Renal pelvis (tissue), 1 donor: ENCODE measurements at regions not wholly inside any gene's neighbourhood (a gene's known extent, or its start where the extent isn't known, plus 50 kb on each side); places are given as distances from the start of the nearest gene placed in this dataset.
A peak's percentile ranks its signal among the peaks of the same experiment; 100 is the strongest.

Experiments
- DNase-seq: peaks from one replicate; pipeline ENCODE4 v3.0.0-alpha.2; 2013

DNA sequence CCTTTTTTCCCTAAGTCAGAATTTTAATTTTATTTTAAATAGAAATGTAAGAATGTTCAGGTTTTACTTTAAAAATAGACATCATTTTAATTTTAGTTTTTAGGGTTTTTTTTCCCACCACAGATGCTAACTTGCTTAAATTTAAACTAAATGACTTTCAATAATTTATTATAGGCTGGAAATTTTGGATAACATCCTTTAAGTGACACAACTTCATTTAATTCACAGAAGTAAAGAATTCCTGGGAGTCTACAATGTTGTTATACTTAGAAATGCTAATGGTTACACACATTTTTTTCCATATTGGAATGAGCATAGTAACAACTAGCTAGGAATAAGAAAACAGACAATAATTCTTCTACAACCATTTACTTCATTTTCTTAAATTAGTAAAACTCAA lies 90.5 kb upstream of the PDE10A start:
- DNase-seq: no peak

DNA sequence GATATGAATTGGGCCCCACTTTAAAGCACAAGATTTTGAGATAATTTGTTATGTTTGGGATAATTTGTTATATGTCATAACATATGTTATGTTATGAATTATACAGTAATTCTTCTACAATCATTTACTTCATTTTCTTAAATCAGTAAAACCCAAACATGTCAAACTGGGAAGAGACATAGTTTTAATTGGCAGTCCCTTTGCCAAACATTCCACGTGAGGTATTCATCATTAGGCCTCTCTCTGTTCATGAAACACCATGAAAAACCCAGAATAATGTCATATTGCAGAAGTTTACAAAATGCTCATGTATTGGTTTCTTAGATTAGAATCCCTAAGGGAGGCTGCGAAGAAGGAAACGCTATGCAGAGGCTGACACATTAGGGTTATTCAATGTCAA lies 89.4 kb upstream of the PDE10A start:
- no peak for DNase-seq

GRCh38 chr6:165751486-165751885 lies 88.4 kb upstream of the PDE10A start:
- no peak for DNase-seq

DNA sequence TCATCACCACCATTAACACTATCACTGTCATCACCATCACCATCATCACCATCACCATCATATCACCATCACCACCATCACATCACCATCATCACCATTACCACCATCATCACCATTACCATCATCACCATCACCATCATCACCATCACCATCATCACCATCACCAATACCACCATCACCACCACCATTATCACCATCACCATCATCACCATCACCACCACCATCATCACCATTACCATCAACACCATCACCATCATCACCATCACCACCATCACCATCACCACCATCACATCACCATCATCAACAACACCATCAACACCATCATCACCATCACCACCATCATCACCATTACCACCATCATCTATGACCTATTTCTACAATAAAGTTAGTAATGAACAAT lies 86.1 kb upstream of the PDE10A start:
- DNase-seq: no peak

GRCh38 chr6:165748390-165748789 lies 85.3 kb upstream of the PDE10A start:
- no peak for DNase-seq

DNA sequence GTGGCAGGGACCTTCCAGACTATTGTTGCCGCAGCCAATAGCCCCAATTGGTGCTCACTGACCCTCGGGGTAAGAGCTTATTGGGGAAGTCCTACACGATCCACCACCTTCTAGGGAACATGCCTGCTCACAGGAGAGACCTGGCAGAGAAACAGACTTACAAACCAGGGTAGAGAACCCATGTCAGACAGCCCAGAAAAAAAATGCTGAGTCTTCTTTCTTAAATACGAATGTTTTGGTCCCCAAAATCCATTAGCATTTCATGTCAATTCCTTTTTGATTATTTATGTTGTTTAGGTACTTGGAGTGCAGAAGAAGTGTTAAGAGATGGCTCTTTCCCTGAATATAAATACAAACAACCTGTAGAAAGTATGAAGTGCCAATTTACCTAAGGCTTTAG lies 84.9 kb upstream of the PDE10A start:
- DNase-seq: no peak

- DNase-seq: no peak
Measured at GRCh38 chr6:165746331-165746730, 83.3 kb upstream of the PDE10A start.

GRCh38 chr6:165745492-165745891 lies 82.5 kb upstream of the PDE10A start:
- no peak for DNase-seq

DNA sequence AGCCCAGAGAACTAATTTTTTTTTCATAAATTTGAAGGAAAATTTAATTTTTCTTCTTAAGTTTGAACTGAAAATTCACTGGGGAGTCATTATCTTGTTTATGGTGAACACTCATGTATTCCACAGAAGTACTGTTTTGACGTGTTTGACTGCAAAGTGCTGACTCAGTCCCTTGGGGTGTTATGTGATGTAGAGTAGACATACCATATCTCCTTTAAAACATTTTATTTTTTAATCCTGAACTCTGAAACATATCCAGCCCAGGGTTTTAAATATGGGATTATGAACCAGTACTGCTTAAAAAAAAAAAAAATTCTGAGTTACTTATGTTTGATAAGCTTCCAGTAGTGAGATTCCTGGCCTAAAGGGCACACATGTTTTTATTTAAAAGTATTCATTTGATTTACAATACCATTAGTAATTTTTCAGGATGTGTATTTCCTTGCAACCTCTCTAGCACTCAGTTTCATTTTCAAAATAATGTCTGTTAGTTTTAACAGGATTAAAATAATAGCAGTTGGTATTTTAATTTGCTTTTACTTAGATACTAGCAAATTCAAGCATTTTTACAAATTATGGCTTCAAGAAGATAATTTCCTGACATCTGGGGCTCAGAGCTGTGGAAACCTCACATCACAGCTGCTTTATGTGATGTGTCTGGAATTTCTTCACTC lies 81.7 kb upstream of the PDE10A start:
- no peak for DNase-seq

GRCh38 chr6:165743366-165743898 lies 80.4 kb upstream of the PDE10A start:
- no peak for DNase-seq

GRCh38 chr6:165742047-165742446 lies 79.0 kb upstream of the PDE10A start:
- no peak for DNase-seq

DNA sequence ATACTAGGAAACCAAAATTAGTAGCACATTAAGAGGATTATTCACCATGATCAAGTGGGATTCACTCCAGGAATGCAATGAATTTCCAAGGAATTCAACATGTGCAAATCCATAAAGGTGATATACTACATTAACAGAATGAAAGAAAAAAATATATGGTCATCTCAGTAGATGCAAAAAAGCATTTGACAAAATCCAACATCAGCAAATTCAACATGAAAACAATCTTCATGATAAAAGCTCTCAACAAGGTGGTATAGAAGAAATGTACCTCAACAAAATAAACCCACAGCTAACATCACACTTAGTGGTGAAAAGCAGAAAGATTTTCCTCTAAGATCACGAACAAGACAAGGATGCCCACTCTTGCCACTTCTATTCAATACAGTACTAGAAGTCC lies 74.4 kb upstream of the PDE10A start:
- DNase-seq: no peak

GRCh38 chr6:165735065-165735464 lies 72.0 kb upstream of the PDE10A start:
- no peak for DNase-seq

GRCh38 chr6:165733489-165733791 lies 70.4 kb upstream of the PDE10A start:
- no peak for DNase-seq

GRCh38 chr6:165732696-165733488 lies 69.9 kb upstream of the PDE10A start:
- peak; percentile 63 for DNase-seq

DNA sequence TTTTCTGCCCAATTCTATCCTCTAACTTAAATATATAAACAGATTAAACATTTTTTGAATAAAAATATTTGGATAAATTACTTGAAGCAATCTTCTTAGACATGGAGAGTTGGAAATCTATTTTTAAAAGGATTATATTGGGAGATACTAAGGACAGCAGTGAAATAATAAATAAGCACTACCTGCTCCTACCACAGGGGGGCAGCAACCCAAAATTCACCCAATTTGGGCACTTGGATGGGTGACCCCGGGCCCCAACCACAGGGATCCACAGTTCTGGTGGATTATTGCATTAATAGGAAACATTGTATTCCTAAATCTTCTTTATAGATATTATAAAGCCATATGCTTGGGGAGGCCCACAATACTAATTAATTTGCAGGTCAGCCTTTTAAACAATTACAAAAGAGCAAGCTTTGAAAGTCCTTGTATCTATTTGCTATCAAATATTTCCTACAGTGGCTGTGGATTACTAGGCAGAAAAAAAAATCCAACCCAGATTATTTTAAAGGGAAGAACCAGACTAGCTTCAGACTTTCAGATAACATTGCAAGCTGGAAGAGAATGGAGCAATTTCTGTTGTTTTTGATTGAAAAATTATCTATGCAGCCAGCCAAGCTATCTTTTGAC lies 66.4 kb upstream of the PDE10A start:
- DNase-seq: no peak

DNA sequence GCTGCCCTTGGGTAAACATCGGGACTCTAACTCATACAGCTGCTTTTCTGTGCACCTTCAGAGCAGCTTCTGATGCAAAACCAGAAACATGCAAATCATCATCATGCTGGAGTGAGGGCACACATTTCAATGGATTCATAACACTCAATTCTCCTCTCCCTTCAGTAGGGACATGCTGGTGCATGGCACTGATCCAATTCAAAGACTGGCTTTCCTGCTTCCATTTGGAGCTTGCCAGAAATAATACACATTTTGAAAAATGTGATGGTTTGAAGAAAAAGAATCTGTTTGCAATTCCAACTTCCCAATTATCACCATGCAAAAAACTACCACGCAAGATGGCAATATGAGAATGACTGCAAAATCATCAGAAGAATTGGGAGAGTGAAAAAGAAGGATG lies 65.2 kb upstream of the PDE10A start:
- no peak for DNase-seq

- no peak for DNase-seq
Measured at GRCh38 chr6:165726965-165727381, 63.9 kb upstream of the PDE10A start.

GRCh38 chr6:165726290-165726875 lies 63.3 kb upstream of the PDE10A start:
- DNase-seq: no peak

DNA sequence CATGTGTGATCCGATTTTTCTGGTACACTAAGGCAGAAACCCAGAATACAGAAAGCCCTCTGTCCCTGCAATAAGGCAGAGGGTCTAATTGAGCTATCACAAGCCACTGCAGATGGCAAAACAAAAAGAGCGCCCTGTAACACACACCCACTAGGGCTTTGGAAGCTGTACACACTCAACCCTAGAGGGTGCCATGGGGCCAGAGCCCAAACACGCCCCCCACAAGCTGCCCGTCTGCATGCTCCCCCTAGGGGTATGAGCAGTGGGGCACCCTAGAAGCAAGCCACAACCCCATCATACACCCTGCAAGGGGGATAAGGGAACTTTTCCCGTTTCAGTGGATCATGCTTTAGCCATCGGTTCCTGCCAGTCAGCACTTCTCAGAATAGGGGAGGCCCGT lies 62.2 kb upstream of the PDE10A start:
- DNase-seq: no peak

GRCh38 chr6:165723326-165723725 lies 60.3 kb upstream of the PDE10A start:
- no peak for DNase-seq

DNA sequence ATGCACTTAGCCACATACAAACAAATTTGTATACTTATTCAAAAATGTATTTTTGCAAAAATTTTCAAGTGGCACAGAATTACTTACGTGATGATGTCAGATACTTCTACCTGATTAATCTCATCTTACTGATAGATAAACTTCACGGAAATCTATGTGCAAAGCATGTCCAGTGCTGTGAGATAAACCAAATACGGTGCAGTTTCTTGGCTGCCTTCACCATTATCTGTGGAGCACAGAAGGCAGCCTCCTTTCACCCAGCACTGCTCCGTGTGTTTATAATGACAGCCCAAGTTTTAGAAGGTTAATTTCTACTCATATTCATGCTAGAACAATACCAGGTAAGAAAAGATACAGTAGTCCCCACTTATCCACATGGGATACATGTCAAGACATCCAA lies 59.0 kb upstream of the PDE10A start:
- no peak for DNase-seq

DNA sequence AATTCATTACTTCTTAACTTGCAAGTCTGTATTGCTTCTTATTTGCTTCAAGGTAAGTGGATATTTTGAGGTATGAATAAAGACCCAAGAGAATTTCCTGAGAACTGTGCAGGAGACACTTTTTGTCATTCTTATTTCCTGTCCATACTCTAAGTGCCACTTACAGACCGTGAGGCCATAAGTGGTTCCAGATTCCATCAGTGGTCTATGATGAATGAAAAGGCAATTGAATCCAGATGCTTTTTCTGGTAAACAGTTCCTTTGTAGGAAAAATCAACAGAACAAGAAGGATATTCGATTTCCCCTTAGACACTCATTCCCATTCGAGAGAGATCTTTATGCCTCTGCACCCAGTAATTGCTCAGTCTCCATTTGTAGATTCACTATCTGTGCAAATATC lies 58.3 kb upstream of the PDE10A start:
- no peak for DNase-seq
